ENCODE measurements at regions not wholly inside any gene's neighbourhood (a gene's known extent, or its start where the extent isn't known, plus 50 kb on each side); places are given as distances from the start of the nearest gene placed in this dataset.
A peak's percentile ranks its signal among the peaks of the same experiment; 100 is the strongest.

GRCh38 chr16:63461248-63461841 lies 1425.1 kb upstream of the CDH8 start:
- no peak overlapping the region for H2AFZ ChIP-seq (ENCODE audit: control insufficient read depth, low read length)
- TF ChIP-seq CTCF (optimal IDR thresholded peaks at IDR 0.05 in 1 of 3, IDR thresholded peaks at IDR 0.05 in 1 of 3, conservative IDR thresholded peaks at IDR 0.05 in 1 of 3; ENCODE audit: extremely low read depth in 1 of 3, insufficient read depth in 2 of 3, low read length in 3 of 3) = peak in 2 of 3 experiments; percentile 15 to 36
- TF ChIP-seq EZH2 (IDR thresholded peaks at IDR 0.05; ENCODE audit: low read length) = no peak
- H3K4me3 ChIP-seq (ENCODE audit: control insufficient read depth in 2 of 3, extremely low read depth in 1 of 3, insufficient read depth in 2 of 3, low read depth in 1 of 3, low read length in 3 of 3) = no peak overlapping the region
- no peak overlapping the region for H3K27ac ChIP-seq (ENCODE audit: control insufficient read depth, insufficient read depth, low read length)
- no peaks in the 10 kb centered on the region for H3K9me1 ChIP-seq (ENCODE audit: control insufficient read depth, extremely low read depth, insufficient read depth, low read length)
- H3K27me3 ChIP-seq (ENCODE audit: control insufficient read depth, extremely low read depth, insufficient read depth, low read length) = no peaks in the 10 kb centered on the region
- no peaks in the 10 kb centered on the region for H3K36me3 ChIP-seq (ENCODE audit: control insufficient read depth in 2 of 2, extremely low read depth in 1 of 2, insufficient read depth in 2 of 2, low read length in 2 of 2)
- H4K20me1 ChIP-seq (ENCODE audit: control insufficient read depth, extremely low read depth, insufficient read depth, low read length) = no peaks in the 10 kb centered on the region
- H3K79me2 ChIP-seq (ENCODE audit: control insufficient read depth, insufficient read depth, low read length) = no peaks in the 10 kb centered on the region
- H3K4me1 ChIP-seq (ENCODE audit: control insufficient read depth, extremely low read depth, insufficient read depth, low read length) = no peaks in the 10 kb centered on the region
- no peak overlapping the region for H3K4me2 ChIP-seq (ENCODE audit: control insufficient read depth, extremely low read depth, insufficient read depth, low read depth, low read length)
- no peak overlapping the region for H3K9ac ChIP-seq (ENCODE audit: control insufficient read depth, extremely low read depth, insufficient read depth, low read length)
- no peaks in the 10 kb centered on the region for H3K9me3 ChIP-seq (ENCODE audit: control insufficient read depth, low read depth, low read length)
- dilution Hi-C loops (cut with MboI; ENCODE audit: extremely low pct_ligation_motif_present, low sequenced_read_pairs) = no loop called here
- FAIRE-seq = no peak
- no peak for DNase-seq (ENCODE audit: low read depth, low spot score)

- Histone ChIP-seq H3K4me2 (ENCODE audit: control insufficient read depth, extremely low read depth, insufficient read depth, low read depth, low read length) (no peak overlapping the region), H2AFZ (ENCODE audit: control insufficient read depth, low read length) (no peak overlapping the region), H3K4me3 (ENCODE audit: control insufficient read depth in 2 of 3, extremely low read depth in 1 of 3, insufficient read depth in 2 of 3, low read depth in 1 of 3, low read length in 3 of 3) (no peak overlapping the region), H3K9ac (ENCODE audit: control insufficient read depth, extremely low read depth, insufficient read depth, low read length) (no peak overlapping the region), H3K9me1 (ENCODE audit: control insufficient read depth, extremely low read depth, insufficient read depth, low read length) (no peaks in the 10 kb centered on the region), H3K4me1 (ENCODE audit: control insufficient read depth, extremely low read depth, insufficient read depth, low read length) (no peaks in the 10 kb centered on the region), H3K79me2 (ENCODE audit: control insufficient read depth, insufficient read depth, low read length) (no peaks in the 10 kb centered on the region), H3K9me3 (ENCODE audit: control insufficient read depth, low read depth, low read length) (no peaks in the 10 kb centered on the region), H3K36me3 (ENCODE audit: control insufficient read depth in 2 of 2, extremely low read depth in 1 of 2, insufficient read depth in 2 of 2, low read length in 2 of 2) (no peaks in the 10 kb centered on the region), H3K27ac (ENCODE audit: control insufficient read depth, insufficient read depth, low read length) (no peak overlapping the region), H4K20me1 (ENCODE audit: control insufficient read depth, extremely low read depth, insufficient read depth, low read length) (no peaks in the 10 kb centered on the region), H3K27me3 (ENCODE audit: control insufficient read depth, extremely low read depth, insufficient read depth, low read length) (no peaks in the 10 kb centered on the region)
- no peak for FAIRE-seq
- dilution Hi-C loops (cut with MboI; ENCODE audit: extremely low pct_ligation_motif_present, low sequenced_read_pairs) = no loop called here
- TF ChIP-seq EZH2 (IDR thresholded peaks at IDR 0.05; ENCODE audit: low read length) = no peak
- no peak for DNase-seq (ENCODE audit: low read depth, low spot score)
Measured at GRCh38 chr16:63458846-63459245, 1422.6 kb upstream of the CDH8 start.

GRCh38 chr16:63457869-63458268 lies 1421.6 kb upstream of the CDH8 start:
- no peak overlapping the region for H2AFZ ChIP-seq (ENCODE audit: control insufficient read depth, low read length)
- no peak overlapping the region for H3K4me2 ChIP-seq (ENCODE audit: control insufficient read depth, extremely low read depth, insufficient read depth, low read depth, low read length)
- no peaks in the 10 kb centered on the region for H3K36me3 ChIP-seq (ENCODE audit: control insufficient read depth in 2 of 2, extremely low read depth in 1 of 2, insufficient read depth in 2 of 2, low read length in 2 of 2)
- H3K4me3 ChIP-seq (ENCODE audit: control insufficient read depth in 2 of 3, extremely low read depth in 1 of 3, insufficient read depth in 2 of 3, low read depth in 1 of 3, low read length in 3 of 3) = no peak overlapping the region
- H3K9ac ChIP-seq (ENCODE audit: control insufficient read depth, extremely low read depth, insufficient read depth, low read length) = no peak overlapping the region
- H4K20me1 ChIP-seq (ENCODE audit: control insufficient read depth, extremely low read depth, insufficient read depth, low read length) = no peaks in the 10 kb centered on the region
- H3K79me2 ChIP-seq (ENCODE audit: control insufficient read depth, insufficient read depth, low read length) = no peaks in the 10 kb centered on the region
- dilution Hi-C loops (cut with MboI; ENCODE audit: extremely low pct_ligation_motif_present, low sequenced_read_pairs) = no loop called here
- H3K27ac ChIP-seq (ENCODE audit: control insufficient read depth, insufficient read depth, low read length) = no peak overlapping the region
- H3K4me1 ChIP-seq (ENCODE audit: control insufficient read depth, extremely low read depth, insufficient read depth, low read length) = no peaks in the 10 kb centered on the region
- FAIRE-seq (no peak), DNase-seq (ENCODE audit: low read depth, low spot score) (no peak)
- no peak for TF ChIP-seq EZH2 (IDR thresholded peaks at IDR 0.05; ENCODE audit: low read length)
- no peak for TF ChIP-seq CTCF (optimal IDR thresholded peaks at IDR 0.05 in 1 of 3, IDR thresholded peaks at IDR 0.05 in 1 of 3, conservative IDR thresholded peaks at IDR 0.05 in 1 of 3; ENCODE audit: extremely low read depth in 1 of 3, insufficient read depth in 2 of 3, low read length in 3 of 3)
- no peaks in the 10 kb centered on the region for H3K9me1 ChIP-seq (ENCODE audit: control insufficient read depth, extremely low read depth, insufficient read depth, low read length)
- no peaks in the 10 kb centered on the region for H3K27me3 ChIP-seq (ENCODE audit: control insufficient read depth, extremely low read depth, insufficient read depth, low read length)
- no peaks in the 10 kb centered on the region for H3K9me3 ChIP-seq (ENCODE audit: control insufficient read depth, low read depth, low read length)

Measured in keratinocyte (primary cell).